D721Med (cell line): ENCODE measurements at regions not wholly inside any gene's neighbourhood (a gene's known extent, or its start where the extent isn't known, plus 50 kb on each side); places are given as distances from the start of the nearest gene placed in this dataset.
"Not testable (repeated sequence)": the region's sequence is repeated elsewhere in the genome, so short reads cannot be mapped to it uniquely, and the experiment has no call there.

Experiments
- DNase-seq: peaks from one replicate; pipeline ENCODE4 v3.0.0; 2011; ENCODE audit warnings: low spot score; ENCODE audit not compliant: insufficient read length
- FAIRE-seq: peaks from 2 replicates; lab custom pipeline; 2011; peaks lifted over from hg19 to GRCh38; lab: Jason Lieb, UNC
- TF ChIP-seq, protein P1 (sequence below): IDR thresholded peaks from 2 replicates; pipeline ENCODE4 v1.5.1; 2012; ENCODE audit warnings: mild to moderate bottlenecking, control low read depth; ENCODE audit not compliant: insufficient read depth; ENCODE audit errors: missing control alignments

DNA sequence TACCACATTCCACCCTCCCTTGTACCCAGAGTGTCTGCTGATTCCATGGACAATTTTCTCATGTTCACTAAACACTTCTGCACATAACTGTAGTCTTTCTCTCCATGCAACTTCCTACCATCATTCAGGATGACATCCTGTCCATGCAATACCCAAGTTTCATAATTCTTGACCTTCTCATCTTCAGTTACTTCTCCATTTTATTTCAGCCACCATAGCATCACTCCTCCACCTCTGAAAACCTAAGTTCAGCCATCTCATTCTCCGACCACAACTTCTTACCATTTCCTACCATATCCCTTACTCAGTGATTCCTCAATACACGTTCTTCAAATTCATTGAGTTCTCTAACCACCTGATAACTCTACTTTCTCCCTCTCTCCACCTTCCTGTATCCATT is 216.5 kb upstream of the TENT5A start:
- FAIRE-seq = no peak
- TF ChIP-seq, protein P1, sequence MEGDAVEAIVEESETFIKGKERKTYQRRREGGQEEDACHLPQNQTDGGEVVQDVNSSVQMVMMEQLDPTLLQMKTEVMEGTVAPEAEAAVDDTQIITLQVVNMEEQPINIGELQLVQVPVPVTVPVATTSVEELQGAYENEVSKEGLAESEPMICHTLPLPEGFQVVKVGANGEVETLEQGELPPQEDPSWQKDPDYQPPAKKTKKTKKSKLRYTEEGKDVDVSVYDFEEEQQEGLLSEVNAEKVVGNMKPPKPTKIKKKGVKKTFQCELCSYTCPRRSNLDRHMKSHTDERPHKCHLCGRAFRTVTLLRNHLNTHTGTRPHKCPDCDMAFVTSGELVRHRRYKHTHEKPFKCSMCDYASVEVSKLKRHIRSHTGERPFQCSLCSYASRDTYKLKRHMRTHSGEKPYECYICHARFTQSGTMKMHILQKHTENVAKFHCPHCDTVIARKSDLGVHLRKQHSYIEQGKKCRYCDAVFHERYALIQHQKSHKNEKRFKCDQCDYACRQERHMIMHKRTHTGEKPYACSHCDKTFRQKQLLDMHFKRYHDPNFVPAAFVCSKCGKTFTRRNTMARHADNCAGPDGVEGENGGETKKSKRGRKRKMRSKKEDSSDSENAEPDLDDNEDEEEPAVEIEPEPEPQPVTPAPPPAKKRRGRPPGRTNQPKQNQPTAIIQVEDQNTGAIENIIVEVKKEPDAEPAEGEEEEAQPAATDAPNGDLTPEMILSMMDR = no peak
- DNase-seq = no peak

DNA sequence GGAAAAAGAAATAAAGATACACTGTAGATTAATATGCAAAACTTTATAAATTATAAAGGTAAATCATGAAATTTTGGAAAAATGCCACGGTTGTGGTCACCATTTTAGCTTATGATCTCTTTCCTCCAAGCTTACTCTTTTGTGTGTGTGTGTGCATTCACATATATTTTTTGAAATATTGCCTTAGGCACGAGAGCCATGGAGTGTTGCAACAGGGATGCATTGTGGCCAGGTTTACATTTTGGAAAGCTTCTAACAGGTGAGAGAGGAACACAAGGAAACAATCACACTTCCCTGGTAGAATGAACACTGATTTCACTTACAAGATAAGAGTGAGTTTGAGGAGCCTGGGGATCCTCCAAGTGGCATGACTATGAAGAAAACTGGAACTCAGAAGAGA is 214.5 kb upstream of the TENT5A start:
- TF ChIP-seq, protein P1 = no peak
- no peak for DNase-seq
- FAIRE-seq = no peak

DNA sequence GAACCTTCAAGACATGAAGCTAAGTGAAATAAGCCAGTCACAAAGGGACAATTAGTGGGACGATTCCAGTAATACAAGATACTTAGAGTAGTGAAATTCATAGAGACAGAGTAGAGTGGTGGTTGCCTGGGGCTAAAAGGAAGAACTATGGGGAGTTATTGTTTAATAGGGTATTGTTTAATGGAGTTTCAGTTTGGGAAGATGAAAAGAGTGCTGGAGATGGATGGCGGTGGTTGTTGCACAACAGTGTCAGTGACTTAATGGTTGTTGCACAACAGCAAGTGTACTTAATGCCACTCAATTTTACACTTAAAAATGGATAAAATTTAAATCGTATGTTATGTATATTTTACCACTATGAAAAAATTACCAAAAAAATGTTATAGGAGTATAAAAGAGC is 209.7 kb upstream of the TENT5A start:
- TF ChIP-seq, protein P1 = no peak
- DNase-seq (no peak), FAIRE-seq (no peak)

DNA sequence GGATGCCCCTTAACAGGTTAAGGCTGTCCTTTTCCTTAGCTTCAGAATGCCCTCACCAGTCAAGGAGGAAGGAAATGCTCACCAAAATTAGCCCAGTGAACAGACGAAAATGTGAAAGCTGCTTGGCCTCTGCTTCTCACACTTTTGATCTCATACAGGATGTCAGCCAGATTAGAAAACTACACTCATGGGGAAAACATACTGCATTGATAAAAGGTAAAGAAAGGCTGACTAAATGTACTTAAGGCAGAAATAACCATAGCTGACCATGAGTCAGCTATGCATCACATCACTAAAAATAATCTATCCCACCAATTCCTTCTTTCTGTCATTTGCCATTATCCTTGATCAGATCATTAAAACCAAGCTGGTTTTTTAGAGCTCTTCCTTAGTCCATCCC is 198.4 kb upstream of the TENT5A start:
- no peak for DNase-seq
- no peak for FAIRE-seq
- TF ChIP-seq, protein P1 = no peak

DNA sequence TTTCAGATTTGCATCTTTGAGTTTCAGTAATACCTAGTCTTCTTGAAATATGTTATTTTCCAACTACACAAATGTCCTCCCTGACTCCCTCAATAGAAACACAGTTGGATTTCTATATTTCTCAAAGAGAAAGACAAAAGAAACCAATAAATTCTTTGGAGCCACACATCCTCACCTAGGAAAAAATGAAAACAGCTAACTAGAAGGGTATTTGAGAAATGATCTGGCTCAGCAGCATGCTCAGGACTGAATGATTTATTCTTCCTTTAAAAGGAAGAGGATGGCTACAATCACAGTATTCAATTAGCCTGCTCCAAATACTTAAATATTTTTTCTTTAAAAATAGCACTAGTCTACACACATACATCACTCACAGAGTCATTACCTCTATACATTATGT is 196.4 kb upstream of the TENT5A start:
- DNase-seq = no peak
- TF ChIP-seq, protein P1 = no peak
- no peak for FAIRE-seq

DNA sequence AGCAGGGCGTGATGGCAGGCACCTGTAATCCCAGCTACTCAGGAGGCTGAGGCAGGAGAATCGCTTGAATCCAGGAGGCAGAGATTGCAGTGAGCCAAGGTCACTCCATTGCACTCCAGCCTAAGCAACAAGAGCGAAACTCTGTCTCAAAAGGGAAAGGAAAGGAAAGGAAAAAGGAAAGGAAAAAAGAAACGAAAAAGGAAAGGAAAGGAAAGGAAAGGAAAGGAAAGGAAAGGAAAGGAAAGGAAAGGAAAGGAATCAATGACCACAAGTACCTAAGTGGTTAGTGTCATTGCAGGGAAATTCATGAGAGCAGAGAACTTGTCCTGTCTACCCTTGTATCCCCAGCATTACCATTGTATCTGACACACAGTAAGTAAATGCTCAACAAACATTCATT is 195.7 kb upstream of the TENT5A start:
- DNase-seq, FAIRE-seq: not testable (repeated sequence)

DNA sequence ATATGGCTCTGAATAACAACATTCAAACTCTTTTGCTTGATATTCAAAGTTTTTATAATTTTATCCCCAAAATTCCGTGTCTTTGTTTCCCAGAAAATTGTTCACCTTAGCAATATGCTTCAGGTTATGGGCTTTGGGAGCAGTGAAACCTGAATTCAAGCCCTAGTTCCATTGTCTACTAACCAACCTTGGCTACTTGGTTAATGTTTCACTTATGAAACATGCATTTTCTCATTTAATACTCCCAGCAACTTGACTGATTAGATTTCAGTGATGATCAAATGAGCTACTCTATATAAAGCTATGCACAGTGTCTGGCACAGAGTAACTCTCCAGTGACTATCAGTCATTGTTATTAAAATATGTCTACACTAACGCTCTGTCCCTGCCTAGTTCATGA is 192.2 kb upstream of the TENT5A start:
- TF ChIP-seq, protein P1 = no peak
- DNase-seq (no peak), FAIRE-seq (no peak)

DNA sequence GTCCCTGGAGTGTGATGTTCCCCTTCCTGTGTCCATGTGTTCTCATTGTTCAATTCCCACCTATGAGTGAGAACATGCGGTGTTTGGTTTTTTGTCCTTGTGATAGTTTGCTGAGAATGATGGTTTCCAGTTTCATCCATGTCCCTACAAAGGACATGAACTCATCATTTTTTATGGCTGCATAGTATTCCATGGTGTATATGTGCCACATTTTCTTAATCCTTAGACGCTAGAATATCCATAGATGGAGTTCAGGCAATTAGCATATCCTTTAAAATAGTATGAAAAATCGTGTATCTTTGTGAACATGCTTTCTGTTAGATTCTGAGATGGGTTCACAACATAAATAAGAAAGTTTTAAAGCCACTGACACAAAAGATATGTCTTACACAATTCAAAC is 190.4 kb upstream of the TENT5A start:
- not testable (repeated sequence) for FAIRE-seq, DNase-seq
